Activated CD4-positive, alpha-beta T cell treated with anti-CD3 and anti-CD28 coated beads, Interleukin-2, amount 50 U/mL, for 16 hours (primary cell): ENCODE measurements at regions not wholly inside any gene's neighbourhood (a gene's known extent, or its start where the extent isn't known, plus 50 kb on each side); places are given as distances from the start of the nearest gene placed in this dataset.

Experiments
- DNase-seq: peaks from one replicate; pipeline ENCODE4 v3.0.0-alpha.2; 2020

GRCh38 chr5:5930561-5930960 is 447.8 kb downstream of the MED10 start:
- no peak for DNase-seq

GRCh38 chr5:5929291-5930020 is 448.9 kb downstream of the MED10 start:
- DNase-seq, result no peak

GRCh38 chr5:5925191-5925590 is 453.2 kb downstream of the MED10 start:
- DNase-seq, result no peak

- DNase-seq, result no peak
Measured at GRCh38 chr5:5919411-5919810, 458.9 kb downstream of the MED10 start.

- DNase-seq, result no peak
Measured at GRCh38 chr5:5906778-5907177, 471.6 kb downstream of the MED10 start.

- DNase-seq, result no peak
Measured at GRCh38 chr5:5905186-5905585, 473.2 kb downstream of the MED10 start.

GRCh38 chr5:5904113-5904512 is 474.2 kb downstream of the MED10 start:
- no peak for DNase-seq

- no peak for DNase-seq
Measured at GRCh38 chr5:5902678-5903646, 475.4 kb downstream of the MED10 start.

- no peak for DNase-seq
Measured at GRCh38 chr5:5900350-5900749, 477.9 kb downstream of the ICE1 start.

GRCh38 chr5:5899716-5900115 is 477.2 kb downstream of the ICE1 start:
- no peak for DNase-seq

- DNase-seq, result no peak
Measured at GRCh38 chr5:5888284-5888683, 465.8 kb downstream of the ICE1 start.

- no peak for DNase-seq
Measured at GRCh38 chr5:5887833-5888232, 465.4 kb downstream of the ICE1 start.

- DNase-seq, result peak; percentile 48
Measured at GRCh38 chr5:5886812-5887486, 464.5 kb downstream of the ICE1 start.

- no peak for DNase-seq
Measured at GRCh38 chr5:5886353-5886752, 463.9 kb downstream of the ICE1 start.

GRCh38 chr5:5885782-5886181 is 463.3 kb downstream of the ICE1 start:
- no peak for DNase-seq

- DNase-seq, result no peak
Measured at GRCh38 chr5:5884593-5884992, 462.1 kb downstream of the ICE1 start.

GRCh38 chr5:5883562-5883961 is 461.1 kb downstream of the ICE1 start:
- no peak for DNase-seq

- DNase-seq, result no peak
Measured at GRCh38 chr5:5883146-5883545, 460.7 kb downstream of the ICE1 start.

GRCh38 chr5:5882706-5883105 is 460.2 kb downstream of the ICE1 start:
- DNase-seq, result no peak

GRCh38 chr5:5881294-5881693 is 458.8 kb downstream of the ICE1 start:
- DNase-seq, result no peak

- DNase-seq, result no peak
Measured at GRCh38 chr5:5880077-5880763, 457.7 kb downstream of the ICE1 start.

GRCh38 chr5:5857396-5857795 is 434.9 kb downstream of the ICE1 start:
- DNase-seq, result no peak

GRCh38 chr5:5854087-5854486 is 431.6 kb downstream of the ICE1 start:
- DNase-seq, result no peak
